PC-3 (cell line): ENCODE measurements at regions not wholly inside any gene's neighbourhood (a gene's known extent, or its start where the extent isn't known, plus 50 kb on each side); places are given as distances from the start of the nearest gene placed in this dataset.

Source experiments
- EZH2 ChIP-seq: fragments of 300-600 bp; sonication (generic); IDR thresholded peaks from one replicate; pipeline ENCODE4 v1.6.1; 2017; ENCODE audit warnings: antibody characterized with exemption, mild to moderate bottlenecking, low read length; ENCODE audit not compliant: unreplicated experiment
- EZH2phosphoT487 ChIP-seq: fragments of 300-600 bp; sonication (generic); IDR thresholded peaks from 2 replicates; pipeline ENCODE4 v1.6.1; 2018; ENCODE audit warnings: mild to moderate bottlenecking, antibody characterized with exemption, low read length, borderline replicate concordance
- TF ChIP-seq, protein P1 (sequence below): fragments of 300-600 bp; sonication (generic); conservative IDR thresholded peaks from 2 replicates; pipeline ENCODE4 v1.5.1; 2017; ENCODE audit warnings: antibody characterized with exemption, low read depth, mild to moderate bottlenecking, low read length

DNA sequence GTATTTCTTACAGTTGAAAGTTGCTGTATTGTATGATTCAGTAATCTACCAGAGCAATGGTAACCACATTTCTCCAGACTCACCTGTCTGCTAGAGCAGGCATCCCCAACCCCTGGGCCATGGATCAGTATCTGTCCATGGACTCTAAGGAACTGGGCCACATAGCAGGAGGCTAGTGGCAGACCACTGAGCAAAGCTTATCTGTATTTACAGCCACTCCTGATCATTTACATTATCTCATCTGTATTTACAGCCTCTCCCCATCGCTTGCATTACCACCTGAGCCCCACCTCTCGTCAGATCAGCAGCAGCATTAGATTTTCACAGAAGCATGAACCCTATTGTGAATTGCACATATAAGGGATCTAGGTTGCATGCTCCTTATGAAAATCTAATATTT lies 60.3 kb upstream of the MANEA start:
- TF ChIP-seq, protein P1, sequence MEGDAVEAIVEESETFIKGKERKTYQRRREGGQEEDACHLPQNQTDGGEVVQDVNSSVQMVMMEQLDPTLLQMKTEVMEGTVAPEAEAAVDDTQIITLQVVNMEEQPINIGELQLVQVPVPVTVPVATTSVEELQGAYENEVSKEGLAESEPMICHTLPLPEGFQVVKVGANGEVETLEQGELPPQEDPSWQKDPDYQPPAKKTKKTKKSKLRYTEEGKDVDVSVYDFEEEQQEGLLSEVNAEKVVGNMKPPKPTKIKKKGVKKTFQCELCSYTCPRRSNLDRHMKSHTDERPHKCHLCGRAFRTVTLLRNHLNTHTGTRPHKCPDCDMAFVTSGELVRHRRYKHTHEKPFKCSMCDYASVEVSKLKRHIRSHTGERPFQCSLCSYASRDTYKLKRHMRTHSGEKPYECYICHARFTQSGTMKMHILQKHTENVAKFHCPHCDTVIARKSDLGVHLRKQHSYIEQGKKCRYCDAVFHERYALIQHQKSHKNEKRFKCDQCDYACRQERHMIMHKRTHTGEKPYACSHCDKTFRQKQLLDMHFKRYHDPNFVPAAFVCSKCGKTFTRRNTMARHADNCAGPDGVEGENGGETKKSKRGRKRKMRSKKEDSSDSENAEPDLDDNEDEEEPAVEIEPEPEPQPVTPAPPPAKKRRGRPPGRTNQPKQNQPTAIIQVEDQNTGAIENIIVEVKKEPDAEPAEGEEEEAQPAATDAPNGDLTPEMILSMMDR, result no peak
- TF ChIP-seq EZH2 (no peak), EZH2phosphoT487 (no peak)
